Fibroblast of lung (primary cell): ENCODE measurements at regions not wholly inside any gene's neighbourhood (a gene's known extent, or its start where the extent isn't known, plus 50 kb on each side); places are given as distances from the start of the nearest gene placed in this dataset.

Experiments
- EZH2 ChIP-seq: IDR thresholded peaks from 2 replicates; pipeline ENCODE4 v1.5.1; 2012; ENCODE audit warnings: low read length, control low read depth, mild to moderate bottlenecking; ENCODE audit errors: missing control alignments
- TF ChIP-seq, protein P1 (sequence below), 2 donors: IDR thresholded peaks in 1 of 2; conservative IDR thresholded peaks in 1 of 2; 1 replicate in 1 of 2; 2 replicates in 1 of 2; pipeline ENCODE4 v1.5.1; 2011 to 2012; ENCODE audit warnings: low read length in 2 of 2, control low read depth in 1 of 2, inconsistent platforms in 1 of 2, low read depth in 1 of 2, mild to moderate bottlenecking in 1 of 2

DNA sequence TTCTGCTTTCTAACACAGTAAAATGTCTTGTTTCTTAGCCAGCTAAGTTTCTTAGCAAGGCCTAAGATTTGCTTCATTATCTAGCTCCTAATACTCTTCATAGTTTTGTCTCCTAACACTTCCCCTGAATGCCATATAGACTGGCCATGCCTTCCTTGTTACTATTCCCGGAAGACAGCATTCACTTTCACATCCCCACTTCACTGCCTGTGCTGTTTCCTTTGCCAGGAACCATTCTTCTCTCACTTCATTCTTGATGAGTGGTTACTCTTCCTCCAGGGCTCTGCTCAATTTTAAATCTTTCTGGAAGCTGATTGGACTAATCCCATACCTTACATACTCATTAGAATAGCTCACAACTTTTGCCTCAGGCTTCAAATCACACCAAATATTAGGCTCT lies 1510.2 kb upstream of the DDX18 start:
- TF ChIP-seq, protein P1, sequence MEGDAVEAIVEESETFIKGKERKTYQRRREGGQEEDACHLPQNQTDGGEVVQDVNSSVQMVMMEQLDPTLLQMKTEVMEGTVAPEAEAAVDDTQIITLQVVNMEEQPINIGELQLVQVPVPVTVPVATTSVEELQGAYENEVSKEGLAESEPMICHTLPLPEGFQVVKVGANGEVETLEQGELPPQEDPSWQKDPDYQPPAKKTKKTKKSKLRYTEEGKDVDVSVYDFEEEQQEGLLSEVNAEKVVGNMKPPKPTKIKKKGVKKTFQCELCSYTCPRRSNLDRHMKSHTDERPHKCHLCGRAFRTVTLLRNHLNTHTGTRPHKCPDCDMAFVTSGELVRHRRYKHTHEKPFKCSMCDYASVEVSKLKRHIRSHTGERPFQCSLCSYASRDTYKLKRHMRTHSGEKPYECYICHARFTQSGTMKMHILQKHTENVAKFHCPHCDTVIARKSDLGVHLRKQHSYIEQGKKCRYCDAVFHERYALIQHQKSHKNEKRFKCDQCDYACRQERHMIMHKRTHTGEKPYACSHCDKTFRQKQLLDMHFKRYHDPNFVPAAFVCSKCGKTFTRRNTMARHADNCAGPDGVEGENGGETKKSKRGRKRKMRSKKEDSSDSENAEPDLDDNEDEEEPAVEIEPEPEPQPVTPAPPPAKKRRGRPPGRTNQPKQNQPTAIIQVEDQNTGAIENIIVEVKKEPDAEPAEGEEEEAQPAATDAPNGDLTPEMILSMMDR (conservative IDR thresholded peaks at IDR 0.05 in 1 of 2, IDR thresholded peaks at IDR 0.05 in 1 of 2; ENCODE audit: low read depth in 1 of 2, low read length in 2 of 2), result no peak
- no peak for TF ChIP-seq EZH2
